HG02943 (cell line): ENCODE measurements at regions not wholly inside any gene's neighbourhood (a gene's known extent, or its start where the extent isn't known, plus 50 kb on each side); places are given as distances from the start of the nearest gene placed in this dataset.
"Not testable (repeated sequence)": the region's sequence is repeated elsewhere in the genome, so short reads cannot be mapped to it uniquely, and the experiment has no call there.

Experiments used
- ATAC-seq: cut with Tn5 transposase; IDR thresholded peaks from one replicate; pipeline ENCODE4 v1.9.1; 2021; ENCODE audit warnings: mild to moderate bottlenecking, low read depth, moderate library complexity; ENCODE audit not compliant: unreplicated experiment

DNA sequence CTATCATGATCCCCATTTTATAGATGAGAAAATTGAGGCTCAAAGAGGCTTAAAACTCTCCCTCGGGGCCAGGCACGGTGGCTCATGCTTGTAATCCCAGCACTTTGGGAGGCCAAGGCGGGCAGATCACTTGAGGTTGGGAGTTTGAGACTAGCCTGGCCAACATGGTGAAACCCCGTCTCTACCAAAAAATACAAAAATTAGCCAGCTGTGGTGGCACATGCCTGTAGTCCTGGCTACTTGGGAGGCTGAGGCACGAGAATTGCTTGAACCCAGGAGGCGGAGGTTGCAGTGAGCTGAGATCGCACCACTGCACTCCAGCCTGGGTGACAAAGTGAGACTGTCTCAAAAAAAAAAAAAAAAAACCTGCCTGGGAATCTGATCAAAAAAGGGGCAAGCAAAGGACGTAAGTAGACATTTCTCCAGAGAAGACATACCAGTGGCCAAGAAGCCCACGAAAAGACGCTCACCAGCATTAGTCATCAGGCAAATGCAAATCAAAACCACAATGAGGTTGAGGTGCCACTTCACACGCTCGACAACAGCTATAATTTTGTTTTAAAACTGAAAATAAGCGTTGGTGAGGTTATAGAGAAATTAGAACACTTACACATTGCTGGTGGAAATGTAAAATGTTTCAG, 115.1 kb upstream of the TNRC6C start:
- ATAC-seq = not testable (repeated sequence)

DNA sequence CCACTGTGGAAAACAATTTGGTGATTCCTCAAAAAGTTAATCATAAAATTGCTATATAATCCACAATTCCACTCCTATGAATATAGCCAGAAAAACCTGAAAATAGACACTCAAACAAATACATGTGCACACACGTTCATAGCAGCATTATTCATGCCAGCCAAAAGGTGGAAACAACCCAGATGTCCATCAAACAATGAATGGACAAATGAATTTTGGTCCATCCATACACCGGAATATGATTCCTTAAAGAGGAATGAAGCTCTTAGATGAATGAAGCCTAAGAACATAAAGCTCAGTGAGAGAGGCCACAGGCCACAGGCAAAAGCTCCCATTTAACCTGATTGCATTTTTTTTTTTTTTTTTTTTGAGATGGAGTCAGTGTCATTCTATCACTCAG, 114.6 kb upstream of the TNRC6C start:
- no peak for ATAC-seq

DNA sequence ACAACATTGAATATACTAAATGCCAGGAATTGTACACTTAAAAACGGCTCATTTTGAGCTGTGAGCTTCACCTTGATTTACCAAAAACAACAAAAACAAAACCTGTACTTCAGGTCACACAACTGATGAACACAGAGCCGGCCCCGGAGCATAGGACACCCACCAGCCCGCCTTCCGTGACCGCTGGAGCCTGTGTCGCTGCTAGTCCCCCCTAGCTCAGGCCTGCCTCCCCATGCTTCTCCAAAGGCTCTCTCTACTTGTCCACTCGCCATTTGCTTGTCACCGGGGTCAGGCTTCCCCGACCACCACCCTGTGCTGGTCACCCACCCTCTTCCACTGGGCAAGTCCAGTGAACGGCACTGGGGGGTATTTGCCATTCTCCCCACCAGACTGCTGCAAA, 113.8 kb upstream of the TNRC6C start:
- ATAC-seq = no peak

DNA sequence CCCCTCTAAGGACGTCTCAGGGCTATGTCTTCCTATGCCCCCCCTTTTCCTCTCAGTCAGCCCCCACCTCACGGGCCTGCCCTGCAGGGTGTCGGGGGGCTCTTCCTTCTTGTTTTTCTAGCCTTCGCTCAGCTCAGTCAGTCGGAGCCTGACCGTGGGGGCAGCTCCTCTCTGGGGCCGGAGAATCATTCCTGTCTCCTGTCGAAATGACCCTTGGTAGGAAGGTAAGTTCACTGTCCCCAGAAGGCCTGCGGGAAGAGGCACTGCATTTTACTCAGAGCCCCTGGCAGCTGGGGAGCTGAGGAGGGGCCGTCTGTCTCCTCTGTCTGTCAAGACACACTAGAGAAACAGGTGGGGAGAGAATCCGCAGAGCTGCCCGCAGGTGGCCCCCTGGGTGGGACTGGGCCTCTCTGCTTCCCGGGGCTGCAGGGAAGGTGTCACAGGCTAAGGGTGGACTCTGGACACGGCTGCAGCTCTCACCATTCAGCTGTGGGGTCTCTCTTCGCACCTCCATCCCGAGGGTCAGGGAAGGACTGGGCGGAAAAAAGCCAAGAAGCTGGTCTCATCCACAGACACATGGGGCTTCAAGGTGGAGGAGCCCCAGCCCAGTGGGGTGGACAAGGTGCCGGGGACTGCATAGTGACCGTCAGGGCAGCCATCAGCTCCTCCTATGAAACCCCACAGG, 112.8 kb upstream of the TNRC6C start:
- ATAC-seq = no peak

DNA sequence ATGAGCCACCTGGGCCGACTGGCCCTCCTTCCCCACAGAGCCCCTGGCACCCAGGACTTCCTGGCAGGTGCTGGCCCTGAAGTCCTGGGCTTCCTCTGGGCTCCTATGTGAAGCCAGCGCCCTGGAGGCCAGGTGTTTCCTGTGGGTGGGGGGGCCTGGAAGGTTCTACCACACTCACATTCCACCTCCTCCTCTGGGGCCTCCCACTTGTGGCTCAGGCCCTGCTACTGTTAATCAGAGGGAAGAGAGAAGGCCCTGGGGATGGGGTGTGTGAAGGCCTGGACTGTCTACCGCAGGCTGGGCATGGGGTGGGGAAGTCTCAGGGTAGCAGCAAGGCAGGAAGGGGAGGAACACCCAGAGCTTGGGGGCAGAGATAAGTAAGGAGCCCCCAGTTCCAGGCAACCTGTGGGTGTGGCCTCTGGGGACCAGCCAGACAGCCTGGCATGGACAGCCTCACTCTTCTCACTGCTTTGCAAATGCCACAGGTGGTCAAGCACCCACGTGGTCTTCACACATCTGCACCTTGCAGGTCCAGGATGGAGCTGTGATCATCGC, 111.9 kb upstream of the TNRC6C start:
- ATAC-seq = no peak

DNA sequence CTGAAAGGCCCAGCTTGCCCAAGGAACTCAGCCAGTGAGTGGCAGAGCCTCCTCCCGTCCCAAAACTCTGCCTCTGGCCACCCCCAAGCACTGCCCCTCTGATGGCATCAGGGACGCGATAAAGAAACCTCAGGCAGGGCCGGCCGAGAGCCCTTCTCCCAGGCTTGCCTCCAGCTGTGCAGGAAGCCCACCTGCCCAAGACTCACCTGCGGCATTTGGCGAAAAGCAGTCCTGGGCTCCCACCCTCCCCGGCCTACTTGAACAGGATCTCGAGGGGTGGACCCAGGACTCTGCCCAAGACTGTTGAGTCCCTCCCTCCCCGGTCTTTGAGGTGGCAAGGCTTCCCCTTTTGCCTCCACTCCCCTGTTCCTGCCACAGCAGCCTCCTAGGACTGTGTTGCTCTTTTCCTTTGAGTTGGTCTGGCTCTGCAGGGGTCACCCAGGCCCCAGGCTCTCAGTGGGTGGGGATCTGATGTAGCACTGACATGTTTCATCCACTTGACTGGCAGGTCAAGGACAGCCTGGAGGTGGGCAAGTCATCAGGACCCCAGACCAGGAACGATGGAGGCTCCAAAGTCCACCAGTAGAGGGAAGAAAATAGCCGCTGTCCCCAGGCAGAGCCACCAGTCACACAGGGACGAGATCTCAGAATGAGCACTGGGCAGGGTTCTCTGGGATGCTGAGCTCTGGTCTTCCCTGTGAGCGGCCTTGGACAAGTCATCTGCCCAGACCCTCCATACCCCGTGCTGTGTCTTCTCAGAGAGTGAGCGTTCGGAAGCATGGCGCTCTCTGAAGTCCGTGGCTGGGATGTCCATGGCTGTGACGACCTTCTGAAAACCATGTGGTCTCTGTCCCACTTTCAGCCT, 111.0 kb upstream of the TNRC6C start:
- ATAC-seq = no peak

DNA sequence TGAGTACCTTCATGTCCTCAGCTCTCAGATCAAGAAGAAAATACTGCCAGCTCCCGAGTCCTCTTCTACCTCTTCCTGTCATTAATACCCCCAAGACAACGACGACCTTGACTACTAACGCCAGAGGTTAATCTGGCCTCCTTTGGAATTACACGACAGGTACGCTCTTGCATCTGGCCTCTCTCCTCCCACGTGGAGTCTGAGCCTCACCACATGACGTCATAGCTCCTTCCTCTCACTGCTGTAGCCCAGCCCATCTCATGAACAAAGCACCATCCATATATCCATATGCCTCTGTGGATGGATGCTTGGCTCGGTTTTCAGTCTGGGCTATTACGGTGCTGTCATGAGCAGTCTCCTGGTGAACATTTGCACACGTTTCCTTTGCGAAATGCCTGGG, 110.2 kb upstream of the TNRC6C start:
- ATAC-seq = no peak

DNA sequence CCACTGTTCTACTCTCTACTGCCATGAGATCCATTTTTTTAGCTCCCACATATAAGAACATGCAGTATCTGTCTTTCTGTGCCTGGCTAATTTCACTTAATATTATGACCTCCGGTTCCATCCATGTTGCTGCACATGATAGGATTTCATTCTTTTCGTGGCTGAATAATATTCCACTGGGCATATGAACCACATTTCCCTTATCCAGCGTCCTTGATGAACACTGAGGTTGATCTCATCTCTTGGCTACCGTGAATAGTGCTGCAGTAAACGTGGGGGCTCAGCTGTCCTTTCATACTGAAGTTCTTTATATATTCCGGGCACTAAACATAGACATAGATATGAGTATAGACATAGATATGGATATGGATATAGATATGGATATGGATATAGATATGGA, 109.3 kb upstream of the TNRC6C start:
- no peak for ATAC-seq

DNA sequence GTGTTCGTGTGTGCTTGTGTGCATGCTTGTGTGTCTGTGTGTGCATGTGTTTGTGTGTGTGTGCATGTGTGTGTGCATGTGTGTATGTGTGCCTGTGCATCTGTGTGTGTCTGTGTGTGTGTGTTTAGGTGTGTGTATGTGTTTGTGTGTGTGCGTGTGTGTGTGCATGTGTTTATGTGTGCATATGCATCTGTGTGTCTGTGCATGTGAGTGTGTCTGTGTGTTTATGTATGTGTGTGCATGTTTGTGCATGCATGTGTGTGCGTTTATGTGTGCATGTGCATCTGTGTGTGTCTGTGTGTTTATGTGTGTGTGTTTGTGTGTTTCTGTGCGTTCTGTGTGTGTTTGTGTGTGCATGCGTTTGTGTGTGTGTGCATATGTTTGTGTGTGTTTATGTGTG, 106.6 kb upstream of the TNRC6C start:
- ATAC-seq = no peak

DNA sequence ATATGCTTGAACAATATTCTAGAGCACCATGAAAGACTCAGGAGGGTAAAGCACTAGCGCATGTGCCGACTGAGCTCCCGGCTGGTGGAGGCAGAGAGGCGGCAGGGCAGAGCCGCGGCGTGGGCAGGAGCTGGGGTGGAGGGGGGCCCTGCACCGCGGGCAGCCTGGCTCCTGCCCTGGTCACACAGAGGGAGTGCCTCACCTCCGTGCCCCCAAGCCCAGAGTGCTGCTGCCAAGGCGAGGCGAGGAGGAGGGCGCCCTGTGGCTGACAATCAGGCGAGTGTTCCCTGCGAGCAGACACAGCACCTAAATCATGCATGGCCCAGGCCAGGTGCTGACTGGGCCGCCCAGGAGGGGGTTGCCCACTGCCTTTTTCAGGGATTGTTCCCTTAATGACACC, 105.8 kb upstream of the TNRC6C start:
- ATAC-seq = no peak

DNA sequence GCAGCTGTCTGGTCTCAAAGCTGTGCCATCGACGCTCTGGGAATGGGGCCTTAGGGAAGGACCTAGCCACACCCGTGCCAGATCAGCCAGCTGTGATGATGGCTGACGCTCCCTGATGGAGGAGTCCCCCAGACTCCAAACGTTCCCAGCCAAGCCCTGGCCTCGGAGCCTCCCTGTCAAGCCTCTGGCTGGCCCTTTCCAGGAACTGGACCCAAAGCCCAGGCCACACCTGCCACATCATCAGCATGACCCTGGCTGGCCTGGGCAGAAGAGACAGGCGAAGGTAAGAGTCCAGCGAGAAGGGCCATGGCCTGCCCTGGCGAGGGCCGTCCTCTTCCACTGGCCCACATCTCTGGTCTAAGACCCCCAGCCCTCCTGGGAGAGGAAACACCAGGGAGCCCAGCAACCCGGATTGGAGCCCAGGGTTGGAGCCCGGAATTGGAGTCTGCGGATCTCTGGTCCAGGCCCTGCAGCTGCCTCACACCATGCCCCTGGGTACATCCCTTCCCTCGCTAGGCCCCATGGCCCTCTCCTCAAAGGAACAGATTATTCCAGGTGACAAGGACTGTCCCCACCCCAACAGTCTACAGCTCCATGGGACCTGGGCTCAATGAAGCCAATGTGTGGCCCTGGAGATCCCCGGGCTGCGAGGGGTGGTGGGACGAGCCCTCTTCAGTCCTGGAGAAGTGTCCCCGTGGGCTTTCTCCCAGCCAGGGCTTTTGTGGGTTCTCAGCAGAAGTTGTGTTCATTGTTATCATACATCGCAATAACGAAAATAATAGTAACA, 105.1 kb upstream of the TNRC6C start:
- no peak for ATAC-seq

DNA sequence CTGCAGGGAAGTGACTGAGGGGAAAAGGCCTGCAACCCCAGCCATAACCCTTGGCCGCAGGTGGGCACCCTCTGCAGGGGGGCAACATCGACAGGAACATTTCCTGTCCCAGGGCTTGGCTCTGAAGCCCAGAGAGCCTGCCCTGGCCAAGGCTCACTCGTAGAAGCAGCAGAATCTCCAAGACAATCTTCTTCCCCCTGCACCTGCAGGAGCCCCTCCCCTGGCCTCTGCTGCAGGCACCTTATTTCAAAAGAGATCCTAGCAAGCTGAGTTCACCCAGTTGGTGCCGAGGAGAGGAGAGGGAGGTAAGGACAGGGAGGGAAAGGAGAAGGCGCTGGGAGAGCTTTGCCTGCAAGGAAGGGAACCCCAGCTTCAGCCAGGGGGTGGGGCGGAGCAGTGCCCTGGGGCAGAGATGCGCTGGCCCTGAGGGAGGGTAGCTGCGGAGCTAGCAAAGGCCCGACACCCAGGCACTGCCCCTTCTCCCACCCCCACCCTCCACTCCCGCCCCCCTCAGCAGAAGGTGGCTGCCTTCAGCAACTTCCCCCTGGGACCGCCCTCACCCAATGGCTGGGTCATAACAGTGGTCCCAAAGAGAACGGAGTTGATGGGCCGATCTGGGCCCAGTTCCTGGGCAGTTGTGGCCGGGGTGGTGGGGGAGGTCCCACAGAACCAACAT, 104.3 kb upstream of the TNRC6C start:
- no peak for ATAC-seq

DNA sequence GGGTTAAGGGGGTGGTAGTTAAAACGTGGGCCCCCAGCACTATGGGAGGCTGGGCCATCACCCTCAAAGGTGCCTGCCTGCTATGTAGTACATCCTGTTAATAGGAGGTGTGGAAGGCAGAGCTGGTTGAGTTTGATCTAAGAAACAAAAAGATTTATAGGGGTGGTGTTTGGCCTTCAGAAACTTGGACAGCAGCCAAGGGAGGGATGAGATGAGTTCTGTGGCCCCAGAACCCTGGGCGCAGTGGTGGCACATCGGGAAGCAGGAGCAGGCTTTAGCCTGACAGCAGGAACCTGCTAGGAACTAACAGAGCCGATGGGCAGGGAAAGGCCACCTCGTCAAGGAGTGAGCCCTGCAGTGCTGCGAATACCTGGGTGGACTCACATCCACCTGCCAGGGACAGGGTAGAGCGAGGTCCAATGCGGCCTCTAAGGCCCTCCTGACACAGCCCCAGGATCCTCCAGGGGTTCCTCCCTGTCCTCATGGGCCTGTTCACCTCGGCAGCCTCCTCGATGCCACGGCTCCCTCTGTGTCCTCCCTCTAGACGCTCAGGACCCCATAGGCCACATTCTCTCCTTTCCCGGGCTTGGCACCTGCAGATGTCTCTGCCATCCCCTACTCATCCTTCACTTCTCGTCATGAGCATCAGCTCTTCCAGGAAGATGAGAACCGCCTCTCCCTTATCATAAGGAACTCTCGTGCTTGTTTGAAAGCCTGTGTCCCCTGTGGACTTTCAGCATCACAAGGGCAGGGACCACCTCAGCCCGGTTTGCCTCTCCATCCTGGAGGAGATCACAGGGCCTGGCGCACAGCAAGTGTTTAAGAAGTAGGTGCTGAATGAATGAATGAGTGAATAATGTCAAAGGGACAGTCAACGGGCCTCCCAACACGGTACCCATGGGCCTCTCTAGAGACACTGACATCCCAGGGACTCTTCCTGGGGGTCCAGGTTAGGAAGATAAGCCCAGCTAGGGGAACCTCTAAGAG, 103.5 kb upstream of the TNRC6C start:
- ATAC-seq = no peak

DNA sequence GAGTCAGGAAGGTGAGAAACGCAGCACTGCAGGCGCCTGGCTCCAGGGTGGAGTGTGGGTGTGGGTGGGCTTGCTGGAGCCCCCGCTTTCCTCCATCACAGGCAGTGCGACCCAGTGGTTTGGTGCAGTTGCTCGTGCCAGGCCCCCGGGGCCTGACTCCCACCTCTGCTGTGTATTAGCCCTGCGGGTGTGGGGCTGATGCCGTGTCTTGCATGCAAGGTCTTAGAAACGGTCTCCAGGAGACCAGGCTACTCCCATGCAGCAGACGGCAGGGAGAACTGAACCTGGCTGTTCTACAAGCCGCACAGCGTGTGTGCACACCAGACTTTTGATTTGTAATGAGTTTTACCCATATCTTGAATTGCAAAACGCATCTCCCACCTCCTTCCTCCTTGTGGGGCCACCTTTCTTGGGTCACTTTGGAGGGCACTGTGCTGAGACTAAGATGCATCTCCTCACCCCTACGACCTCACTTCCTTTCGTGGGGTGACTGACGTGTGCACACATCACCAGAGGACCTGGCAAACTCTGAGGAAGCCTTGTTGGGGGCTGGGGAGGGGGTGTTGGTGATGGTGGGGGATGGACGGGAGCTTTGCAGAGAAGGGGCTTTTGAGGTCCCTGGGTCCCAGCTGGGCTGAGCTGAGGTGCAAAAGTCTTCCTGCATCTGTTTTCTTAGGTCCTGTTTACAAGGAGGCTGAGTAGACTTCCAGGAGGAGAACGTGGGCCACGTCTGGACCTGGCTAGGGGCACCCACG, 101.8 kb upstream of the TNRC6C start:
- no peak for ATAC-seq

DNA sequence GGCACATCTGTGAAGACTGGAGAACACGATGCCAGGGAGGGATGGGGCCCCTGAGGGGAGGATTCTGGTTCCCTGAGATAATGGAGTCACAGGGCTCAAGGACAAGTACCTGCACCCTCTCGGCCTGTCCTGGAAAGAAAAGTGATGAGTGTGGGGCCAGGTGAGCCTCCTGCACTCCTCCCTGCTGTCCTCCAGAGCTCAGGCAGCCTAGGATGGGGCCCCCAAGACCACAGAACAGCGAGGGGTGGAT, 101.3 kb upstream of the TNRC6C start:
- no peak for ATAC-seq

DNA sequence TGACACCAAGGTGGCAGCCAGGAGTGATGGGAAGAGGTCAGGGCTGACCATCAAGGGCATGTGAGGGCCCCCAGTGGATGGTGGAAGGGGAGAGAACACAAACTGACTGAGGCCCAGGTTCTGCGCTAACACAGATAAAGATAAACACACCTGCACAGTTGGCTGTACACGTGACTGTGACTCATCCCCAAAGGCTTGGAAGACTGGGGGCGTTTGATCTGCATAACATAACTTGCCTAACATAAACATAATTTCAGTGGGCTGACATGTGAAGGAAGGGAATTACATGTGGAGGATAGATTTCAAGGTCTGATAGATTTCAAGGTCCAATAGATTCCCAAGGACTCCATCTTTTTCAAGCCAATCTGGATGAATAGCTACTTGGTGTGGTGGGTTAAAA, 100.9 kb upstream of the TNRC6C start:
- ATAC-seq = no peak

DNA sequence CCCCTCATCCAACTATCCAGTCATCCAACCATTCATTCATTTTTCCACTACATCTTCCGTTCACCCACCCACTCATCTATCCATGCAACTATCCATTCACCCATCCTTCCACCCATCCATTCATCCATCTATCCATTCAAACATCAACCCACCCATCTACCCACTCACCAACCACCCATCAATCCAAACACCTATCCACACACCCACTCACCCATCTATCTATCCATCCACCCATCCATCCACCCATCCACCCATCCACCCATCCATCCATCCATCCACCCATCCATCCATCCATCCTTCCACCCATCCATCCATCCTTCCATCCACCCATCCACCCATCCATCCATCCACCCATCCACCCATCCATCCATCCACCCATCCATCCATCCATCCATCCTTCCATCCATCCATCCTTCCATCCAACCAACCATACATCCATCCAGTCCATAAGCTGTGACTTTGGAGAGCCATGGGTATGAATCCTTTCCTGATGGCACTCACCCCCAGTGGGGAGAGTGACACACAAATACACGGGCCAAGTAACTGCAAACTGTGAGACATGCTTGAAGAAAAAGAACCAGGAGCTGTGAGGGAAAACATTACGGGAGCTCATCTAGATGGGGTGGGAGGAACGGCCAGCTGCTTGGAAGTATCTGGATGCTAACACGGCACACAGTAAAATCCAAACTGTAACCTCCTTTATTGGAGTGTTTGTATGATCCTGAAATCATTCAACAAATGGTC, 100.0 kb upstream of the TNRC6C start:
- ATAC-seq = no peak
